Common myeloid progenitor, CD34-positive (primary cell): ENCODE measurements at regions not wholly inside any gene's neighbourhood (a gene's known extent, or its start where the extent isn't known, plus 50 kb on each side); places are given as distances from the start of the nearest gene placed in this dataset.
A peak's percentile ranks its signal among the peaks of the same experiment; 100 is the strongest.

Source experiments
- CTCF ChIA-PET: fragments of 350-600 bp; sonication (Branson Sonifier 250); formaldehyde crosslinking; loops from one replicate; lab custom pipeline; 2021; ENCODE audit warnings: antibody characterized with exemption; lab: Charles Lee
- POLR2A ChIA-PET: fragments of 350-600 bp; sonication (Branson Sonifier 250); formaldehyde crosslinking; loops from one replicate; lab custom pipeline; 2021; ENCODE audit warnings: antibody characterized with exemption; lab: Charles Lee
- DNase-seq, 3 donors: peaks; one replicate each; pipeline versions ENCODE4 v3.0.0 to v3.0.0-alpha.2; 2013
- H3K27ac ChIP-seq, 2 experiments: 1 replicate in 1 of 2; 2 replicates in 1 of 2; pipeline ENCODE4 v1.7.0; 2013; ENCODE audit warnings: inconsistent platforms in 2 of 2, low read length in 2 of 2, mild to moderate bottlenecking in 2 of 2, low read depth in 1 of 2, moderate library complexity in 1 of 2; ENCODE audit not compliant: severe bottlenecking in 2 of 2, insufficient read depth in 1 of 2, poor library complexity in 1 of 2
- H3K27me3 ChIP-seq, 5 experiments: replicated peaks in 2 of 5; 1 replicate in 3 of 5; 2 replicates in 2 of 5; pipeline versions ENCODE4 v1.6.1 to v1.7.0; 2013; ENCODE audit warnings: low read length in 4 of 5, mild to moderate bottlenecking in 2 of 5, moderate library complexity in 2 of 5, inconsistent platforms in 1 of 5; ENCODE audit not compliant: insufficient read depth in 5 of 5, control insufficient read depth in 4 of 5
- H3K36me3 ChIP-seq, 4 experiments: 1 replicate in 2 of 4; 2 replicates in 2 of 4; pipeline versions ENCODE4 v1.6.1 to v1.7.0; 2013; ENCODE audit warnings: low read length in 3 of 4, control low read depth in 1 of 4, mild to moderate bottlenecking in 1 of 4; ENCODE audit not compliant: control insufficient read depth in 4 of 4, insufficient read depth in 4 of 4
- H3K4me1 ChIP-seq, 4 experiments: 1 replicate in 3 of 4; 2 replicates in 1 of 4; pipeline versions ENCODE4 v1.6.1 to v1.7.1; 2013; ENCODE audit warnings: low read length in 3 of 4, mild to moderate bottlenecking in 3 of 4, control low read depth in 1 of 4, inconsistent platforms in 1 of 4, moderate library complexity in 1 of 4; ENCODE audit not compliant: control insufficient read depth in 4 of 4, insufficient read depth in 4 of 4; ENCODE audit errors: control extremely low read depth in 1 of 4
- H3K4me3 ChIP-seq, 7 experiments: 1 replicate in 4 of 7; 2 replicates in 3 of 7; pipeline versions ENCODE4 v1.5.1 to v1.7.0; 2013; ENCODE audit warnings: mild to moderate bottlenecking in 7 of 7, low read length in 6 of 7, moderate library complexity in 6 of 7, inconsistent platforms in 2 of 7, low read depth in 2 of 7, control low read depth in 1 of 7; ENCODE audit not compliant: insufficient read depth in 4 of 7, control insufficient read depth in 1 of 7; ENCODE audit errors: extremely low read depth in 1 of 7
- H3K9me3 ChIP-seq, 5 experiments: 1 replicate in 4 of 5; 2 replicates in 1 of 5; pipeline versions ENCODE4 v1.6.1 to v1.7.1; 2013; ENCODE audit warnings: low read length in 4 of 5, mild to moderate bottlenecking in 2 of 5, inconsistent platforms in 1 of 5, low read depth in 1 of 5, moderate library complexity in 1 of 5; ENCODE audit not compliant: control insufficient read depth in 4 of 5, insufficient read depth in 2 of 5; ENCODE audit errors: control extremely low read depth in 1 of 5
- WGBS: methylation state at CpG from one replicate; pipeline ENCODE4 v1.1.5; 2013; ENCODE audit not compliant: insufficient coverage; 5-methylcytosine and 5-hydroxymethylcytosine counted together

- no peaks in the 10 kb centered on the region for H3K27me3 ChIP-seq
- ChIA-PET CTCF (no interaction called here), POLR2A (no interaction called here)
- 98% methylated on average over 3 of the region's 5 CpGs for WGBS
- H3K4me3 ChIP-seq, result no peak overlapping the region
- no peak overlapping the region for H3K27ac ChIP-seq
- DNase-seq, result no peak
- H3K4me1 ChIP-seq, result no peaks in the 10 kb centered on the region
- no peaks in the 10 kb centered on the region for H3K9me3 ChIP-seq
- no peaks in the 10 kb centered on the region for H3K36me3 ChIP-seq
Measured at GRCh38 chr6:45783716-45784115, 231.9 kb downstream of the CLIC5 start.

GRCh38 chr6:45781890-45782289, 233.8 kb downstream of the CLIC5 start:
- no peak for DNase-seq
- POLR2A ChIA-PET, result no interaction called here
- Histone ChIP-seq H3K9me3 (no peaks in the 10 kb centered on the region), H3K27me3 (no peaks in the 10 kb centered on the region), H3K4me3 (no peak overlapping the region), H3K36me3 (no peaks in the 10 kb centered on the region), H3K4me1 (no peaks in the 10 kb centered on the region), H3K27ac (no peak overlapping the region)
- 100% methylated on average over 2 of the region's 3 CpGs for WGBS
- CTCF ChIA-PET, result no interaction called here

- Histone ChIP-seq H3K4me1 (no peaks in the 10 kb centered on the region), H3K9me3 (no peaks in the 10 kb centered on the region), H3K36me3 (no peaks in the 10 kb centered on the region), H3K27me3 (no peaks in the 10 kb centered on the region), H3K4me3 (no peak overlapping the region), H3K27ac (no peak overlapping the region)
- ChIA-PET POLR2A (interaction anchor here (0.7 kb wide), 1 partner anchor 666 kb away, joined by 3 read pairs; no protein-coding TSS in a partner anchor), CTCF (no interaction called here)
- DNase-seq, result no peak
- 100% methylated on average over 2 of the region's 2 CpGs for WGBS
Measured at GRCh38 chr6:45780523-45780922, 235.1 kb downstream of the CLIC5 start.

GRCh38 chr6:45775026-45775697, 240.5 kb downstream of the CLIC5 start:
- POLR2A ChIA-PET, result no interaction called here
- Histone ChIP-seq H3K36me3 (no peaks in the 10 kb centered on the region), H3K9me3 (peaks cover 0 to 3% (median 0%) of the 10 kb centered on the region in 5 experiments), H3K4me3 (no peak overlapping the region), H3K4me1 (peaks cover 4 to 27% (median 22%) of the 10 kb centered on the region in 4 experiments), H3K27me3 (no peaks in the 10 kb centered on the region), H3K27ac (no peak overlapping the region)
- WGBS, result 100% methylated on average over 3 of the region's 5 CpGs
- no peak for DNase-seq
- CTCF ChIA-PET, result no interaction called here

- no peaks in the 10 kb centered on the region for H3K27me3 ChIP-seq
- peak in 1 of 3 donors; percentile 22 for DNase-seq
- no peaks in the 10 kb centered on the region for H3K36me3 ChIP-seq
- peaks cover 4 to 27% (median 22%) of the 10 kb centered on the region in 4 experiments for H3K4me1 ChIP-seq
- H3K4me3 ChIP-seq, result no peak overlapping the region
- CTCF ChIA-PET, result interaction anchor here (1.2 kb wide), 1 partner anchor 31 kb away, joined by 3 read pairs; no protein-coding TSS in a partner anchor
- 30% methylated on average over 3 of the region's 3 CpGs for WGBS
- POLR2A ChIA-PET, result no interaction called here
- peaks cover 0 to 8% (median 0%) of the 10 kb centered on the region in 5 experiments for H3K9me3 ChIP-seq
- H3K27ac ChIP-seq, result no peak overlapping the region
Measured at GRCh38 chr6:45773906-45774305, 241.8 kb downstream of the CLIC5 start.

GRCh38 chr6:45772886-45773495, 242.7 kb downstream of the CLIC5 start:
- Histone ChIP-seq H3K27me3 (no peaks in the 10 kb centered on the region), H3K9me3 (peaks cover 0 to 8% (median 0%) of the 10 kb centered on the region in 5 experiments), H3K4me3 (peak overlapping the region in 3 of 7 experiments; percentile 5 to 17 (median 12)), H3K36me3 (no peaks in the 10 kb centered on the region), H3K4me1 (peaks cover 4 to 27% (median 22%) of the 10 kb centered on the region in 4 experiments), H3K27ac (no peak overlapping the region)
- peak; percentile 19 to 67 (median 61) for DNase-seq
- ChIA-PET POLR2A (interaction anchor here (1.1 kb wide), 1 partner anchor 31 kb away, joined by 3 read pairs; no protein-coding TSS in a partner anchor), CTCF (interaction anchor here (0.6 to 1.8 kb wide), 6 partner anchors 16 to 58 kb away, joined by 3 to 5 read pairs (median 3); no protein-coding TSS in a partner anchor)
- 1% methylated on average over 5 of the region's 6 CpGs for WGBS

GRCh38 chr6:45772051-45772450, 243.6 kb downstream of the CLIC5 start:
- Histone ChIP-seq H3K9me3 (peaks cover 0 to 8% (median 0%) of the 10 kb centered on the region in 5 experiments), H3K4me3 (no peak overlapping the region), H3K36me3 (no peaks in the 10 kb centered on the region), H3K27me3 (no peaks in the 10 kb centered on the region), H3K27ac (no peak overlapping the region), H3K4me1 (peaks cover 4 to 27% (median 22%) of the 10 kb centered on the region in 4 experiments)
- POLR2A ChIA-PET, result no interaction called here
- CTCF ChIA-PET, result interaction anchor here (1.8 kb wide), 1 partner anchor 30 kb away, joined by 5 read pairs; no protein-coding TSS in a partner anchor
- DNase-seq, result no peak
- 87% methylated on average over 3 of the region's 4 CpGs for WGBS
